IMR-90 (cell line): ENCODE measurements at regions not wholly inside any gene's neighbourhood (a gene's known extent, or its start where the extent isn't known, plus 50 kb on each side); places are given as distances from the start of the nearest gene placed in this dataset.

Experiments
- ATAC-seq: fragments of 200-7000 bp; cut with Tn5 transposase; 2 replicates; pipeline ENCODE4 v1.9.1; 2020; ENCODE audit warnings: low read depth, mild to moderate bottlenecking, moderate library complexity
- BruUV-seq: library from RNA; stranded (reverse); fragments of 400-500 nt; replicated peaks from 2 replicates; lab custom pipeline; 2021; lab: Mats Ljungman, UMichigan
- CTCF ChIA-PET: fragments of 300-600 bp; formaldehyde crosslinking; extraction: SDS; loops from one replicate; lab custom pipeline; 2021; ENCODE audit warnings: antibody characterized with exemption; lab: Yijun Ruan, JAX
- POLR2A ChIA-PET: fragments of 300-600 bp; sonication (Branson Sonifier 250); formaldehyde crosslinking; loops from one replicate; lab custom pipeline; 2022; ENCODE audit warnings: antibody characterized with exemption; ENCODE audit not compliant: unreplicated experiment; lab: Charles Lee
- DNase-seq: peaks from one replicate; pipeline ENCODE4 v3.0.0; 2013
- H2AFZ ChIP-seq: replicated peaks from 2 replicates; pipeline ENCODE3; 2013; ENCODE audit warnings: low read length, mild to moderate bottlenecking; ENCODE audit not compliant: poor library complexity
- H2AK5ac ChIP-seq: 2 replicates; pipeline ENCODE4 v1.6.1; 2013; ENCODE audit warnings: low read depth, low read length, inconsistent platforms
- H2AK9ac ChIP-seq: replicated peaks from 2 replicates; pipeline ENCODE3; 2013; ENCODE audit warnings: mild to moderate bottlenecking, low read depth, low read length, moderate library complexity; ENCODE audit not compliant: poor library complexity
- H2BK120ac ChIP-seq: 2 replicates; pipeline ENCODE4 v1.6.1; 2013; ENCODE audit warnings: low read depth, low read length, inconsistent platforms
- H2BK15ac ChIP-seq: 3 replicates; pipeline ENCODE4 v1.6.1; 2013; ENCODE audit warnings: low read depth, low read length, inconsistent platforms
- H2BK20ac ChIP-seq: 2 replicates; pipeline ENCODE4 v1.6.1; 2013; ENCODE audit warnings: low read depth, mild to moderate bottlenecking, inconsistent platforms, low read length, moderate library complexity
- H2BK5ac ChIP-seq: 2 replicates; pipeline ENCODE4 v1.6.1; 2013; ENCODE audit warnings: mild to moderate bottlenecking, low read depth, low read length, inconsistent platforms; ENCODE audit not compliant: poor library complexity, severe bottlenecking
- H3K14ac ChIP-seq: replicated peaks from 2 replicates; pipeline ENCODE4 v1.6.1; 2013; ENCODE audit warnings: low read depth, low read length, inconsistent platforms
- H3K18ac ChIP-seq: 2 replicates; pipeline ENCODE4 v1.6.1; 2013; ENCODE audit warnings: low read depth, low read length, control low read depth
- H3K23ac ChIP-seq: 2 replicates; pipeline ENCODE4 v1.6.1; 2013; ENCODE audit warnings: low read depth, low read length, inconsistent platforms
- H3K27ac ChIP-seq: 2 replicates; pipeline ENCODE4 v1.5.1; 2013; ENCODE audit warnings: mild to moderate bottlenecking, control low read depth, low read length; ENCODE audit not compliant: insufficient read depth
- H3K27me3 ChIP-seq: 2 replicates; pipeline ENCODE4 v1.6.1; 2013; ENCODE audit warnings: low read length; ENCODE audit not compliant: control insufficient read depth, insufficient read depth
- H3K36me3 ChIP-seq: 2 replicates; pipeline ENCODE4 v1.6.1; 2013; ENCODE audit warnings: low read length, mixed read lengths; ENCODE audit not compliant: control insufficient read depth, insufficient read depth
- H3K4ac ChIP-seq: 2 replicates; pipeline ENCODE4 v1.6.1; 2013; ENCODE audit warnings: low read depth, low read length, inconsistent platforms
- H3K4me1 ChIP-seq: 2 replicates; pipeline ENCODE4 v1.6.1; 2013; ENCODE audit warnings: low read length, mixed read lengths; ENCODE audit not compliant: control insufficient read depth, insufficient read depth
- H3K4me2 ChIP-seq: 2 replicates; pipeline ENCODE4 v1.6.1; 2013; ENCODE audit warnings: low read depth, mild to moderate bottlenecking, control low read depth, low read length, moderate library complexity
- H3K4me3 ChIP-seq: 2 replicates; pipeline ENCODE4 v1.5.1; 2013; ENCODE audit warnings: low read depth, mild to moderate bottlenecking, control low read depth, low read length, moderate library complexity; ENCODE audit not compliant: insufficient read depth
- H3K56ac ChIP-seq: 2 replicates; pipeline ENCODE4 v1.6.1; 2013; ENCODE audit warnings: low read length, inconsistent platforms; ENCODE audit not compliant: insufficient read depth; ENCODE audit errors: extremely low read depth
- H3K79me1 ChIP-seq, 2 experiments: 2 replicates each; pipeline ENCODE4 v1.6.1; 2013; ENCODE audit warnings: low read length in 2 of 2, inconsistent platforms in 1 of 2, low read depth in 1 of 2
- H3K9ac ChIP-seq: 2 replicates; pipeline ENCODE4 v1.6.1; 2013; ENCODE audit warnings: low read depth, low read length, control low read depth
- H3K9me1 ChIP-seq: 2 replicates; pipeline ENCODE4 v1.6.1; 2013; ENCODE audit warnings: low read length, inconsistent platforms; ENCODE audit not compliant: insufficient read depth
- H3K9me3 ChIP-seq: 2 replicates; pipeline ENCODE4 v1.6.1; 2013; ENCODE audit warnings: low read length; ENCODE audit not compliant: control insufficient read depth, insufficient read depth
- H4K20me1 ChIP-seq: 2 replicates; pipeline ENCODE4 v1.6.1; 2013; ENCODE audit warnings: low read length, inconsistent platforms; ENCODE audit not compliant: insufficient read depth
- H4K5ac ChIP-seq: 2 replicates; pipeline ENCODE4 v1.6.1; 2013; ENCODE audit warnings: mild to moderate bottlenecking, low read depth, low read length, control low read depth
- H4K8ac ChIP-seq, 2 experiments: 2 replicates each; pipeline ENCODE4 v1.6.1; 2013; ENCODE audit warnings: low read depth in 2 of 2, low read length in 2 of 2, control low read depth in 1 of 2, inconsistent platforms in 1 of 2
- H4K91ac ChIP-seq: 2 replicates; pipeline ENCODE4 v1.6.1; 2013; ENCODE audit warnings: low read depth, low read length, inconsistent platforms; ENCODE audit not compliant: insufficient read depth
- BHLHE40 ChIP-seq: fragments of 150-350 bp; IDR thresholded peaks from 2 replicates; pipeline ENCODE4 v1.6.1; 2016; ENCODE audit warnings: mild to moderate bottlenecking, low read depth, low read length
- FOS ChIP-seq: fragments of 150-350 bp; IDR thresholded peaks from 2 replicates; pipeline ENCODE4 v1.6.1; 2016; ENCODE audit warnings: low read depth, low read length
- MAFK ChIP-seq: IDR thresholded peaks from 2 replicates; pipeline ENCODE4 v1.6.1; 2012; ENCODE audit warnings: low read depth, low read length, improper control_type of control experiment
- MAZ ChIP-seq: IDR thresholded peaks from 2 replicates; pipeline ENCODE4 v1.6.1; 2012; ENCODE audit warnings: low read depth, mild to moderate bottlenecking, low read length, improper control_type of control experiment, moderate library complexity, borderline replicate concordance
- MXI1 ChIP-seq: IDR thresholded peaks from 2 replicates; pipeline ENCODE4 v1.6.1; 2012; ENCODE audit warnings: low read depth, mild to moderate bottlenecking, low read length, moderate library complexity, borderline replicate concordance
- NFE2L2 ChIP-seq: fragments of 150-350 bp; IDR thresholded peaks from 2 replicates; pipeline ENCODE4 v1.6.1; 2016; ENCODE audit warnings: low read depth, mild to moderate bottlenecking, low read length
- POLR2A ChIP-seq: IDR thresholded peaks from 2 replicates; pipeline ENCODE4 v1.6.1; 2012; ENCODE audit warnings: mild to moderate bottlenecking, low read depth, low read length
- RAD21 ChIP-seq: IDR thresholded peaks from 2 replicates; pipeline ENCODE4 v1.6.1; 2012; ENCODE audit warnings: low read length, improper control_type of control experiment
- RCOR1 ChIP-seq: IDR thresholded peaks from 2 replicates; pipeline ENCODE4 v1.6.1; 2012; ENCODE audit warnings: mild to moderate bottlenecking, low read length, improper control_type of control experiment; ENCODE audit not compliant: insufficient replicate concordance
- RFX5 ChIP-seq: IDR thresholded peaks from 2 replicates; pipeline ENCODE4 v1.8.0; 2012; ENCODE audit warnings: low read depth, mild to moderate bottlenecking, low read length, moderate library complexity
- SMC3 ChIP-seq: fragments of 150-350 bp; IDR thresholded peaks from 2 replicates; pipeline ENCODE4 v1.6.1; 2016; ENCODE audit warnings: low read depth, mild to moderate bottlenecking, antibody characterized with exemption, low read length, moderate library complexity
- WGBS, 2 experiments: methylation state at CpG; one replicate each; pipeline versions ENCODE4 v1.1.5 to v1.1.7; 2013; ENCODE audit warnings: missing lambda C conversion rate in 2 of 2; ENCODE audit not compliant: insufficient read length in 1 of 2; ENCODE audit errors: extremely low coverage in 2 of 2; 5-methylcytosine and 5-hydroxymethylcytosine counted together
- dilution Hi-C: fragments of 300-500 bp; cut with HindIII; formaldehyde crosslinking; loops from one replicate; pipeline ENCODE4 v1.14.3; 2018; ENCODE audit warnings: low sequenced_read_pairs; ENCODE audit not compliant: unreplicated experiment
- in situ Hi-C: fragments of 300-500 bp; cut with MboI; formaldehyde crosslinking; loops from 3 replicates; pipeline ENCODE4 v1.14.3; 2019; ENCODE audit warnings: low sequenced_read_pairs, inconsistent platforms, mixed read lengths
- intact Hi-C: fragments of 100-400 bp; cut with micrococcal nuclease; formaldehyde crosslinking; loops from 2 replicates; pipeline ENCODE4 v1.10.0; 2022
- TF ChIP-seq, protein P1 (sequence below): fragments of 150-350 bp; IDR thresholded peaks from 2 replicates; pipeline ENCODE4 v1.6.1; 2016; ENCODE audit warnings: low read depth, mild to moderate bottlenecking, low read length, moderate library complexity, borderline replicate concordance
- TF ChIP-seq, protein P2 (sequence below): fragments of 150-350 bp; IDR thresholded peaks from 2 replicates; pipeline ENCODE4 v1.6.1; 2017; ENCODE audit warnings: mild to moderate bottlenecking, antibody characterized with exemption, low read length, low read depth
- TF ChIP-seq, protein P3 (sequence below): conservative IDR thresholded peaks from 2 replicates; pipeline ENCODE4 v1.5.1; 2012; ENCODE audit warnings: mild to moderate bottlenecking, low read depth, low read length, improper control_type of control experiment

DNA sequence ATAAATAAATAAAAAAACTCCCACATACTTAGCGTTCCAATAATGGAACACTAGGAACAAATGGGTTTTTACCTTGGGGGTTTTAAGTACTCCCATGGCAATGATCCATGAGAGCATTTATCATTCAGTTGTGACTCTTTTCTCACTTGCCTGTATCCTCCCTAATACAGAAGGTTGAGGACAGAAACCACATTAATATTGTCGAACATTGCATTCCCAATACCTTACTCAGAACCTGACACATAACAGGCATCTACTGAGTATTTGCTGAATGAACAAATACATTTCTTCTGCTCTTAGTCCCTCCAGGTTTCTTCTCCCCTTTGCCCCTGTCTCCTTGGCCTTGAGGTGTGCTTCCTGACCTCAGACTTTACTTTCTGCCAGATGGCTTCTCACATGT, 175.9 kb downstream of the CEMIP2 start:
- H2AK5ac ChIP-seq = no peak overlapping the region
- no peaks in the 10 kb centered on the region for H3K4me1 ChIP-seq
- no peaks in the 10 kb centered on the region for H3K9me3 ChIP-seq
- H3K9me1 ChIP-seq = no peaks in the 10 kb centered on the region
- no peak overlapping the region for H2BK20ac ChIP-seq
- no peaks in the 10 kb centered on the region for H4K20me1 ChIP-seq
- in situ Hi-C loops = no loop called here
- dilution Hi-C loops = no loop called here
- no peak overlapping the region for H3K23ac ChIP-seq
- no TSS peak for BruUV-seq
- no peak overlapping the region for H2BK15ac ChIP-seq
- H3K4me2 ChIP-seq = no peak overlapping the region
- no peak for ATAC-seq
- H4K5ac ChIP-seq = no peak overlapping the region
- H3K79me1 ChIP-seq = no peaks in the 10 kb centered on the region
- H2BK120ac ChIP-seq = no peak overlapping the region
- H4K91ac ChIP-seq = no peak overlapping the region
- H2AFZ ChIP-seq = no peak overlapping the region
- no peaks in the 10 kb centered on the region for H3K36me3 ChIP-seq
- H3K27ac ChIP-seq = no peak overlapping the region
- no peak overlapping the region for H2BK5ac ChIP-seq
- no peak overlapping the region for H3K56ac ChIP-seq
- peak; percentile 3 for DNase-seq
- TF ChIP-seq MAFK (no peak), RCOR1 (no peak), SMC3 (no peak), MXI1 (no peak), RAD21 (no peak), BHLHE40 (no peak), RFX5 (no peak), FOS (no peak), NFE2L2 (no peak), POLR2A (no peak), MAZ (no peak)
- TF ChIP-seq, protein P1, sequence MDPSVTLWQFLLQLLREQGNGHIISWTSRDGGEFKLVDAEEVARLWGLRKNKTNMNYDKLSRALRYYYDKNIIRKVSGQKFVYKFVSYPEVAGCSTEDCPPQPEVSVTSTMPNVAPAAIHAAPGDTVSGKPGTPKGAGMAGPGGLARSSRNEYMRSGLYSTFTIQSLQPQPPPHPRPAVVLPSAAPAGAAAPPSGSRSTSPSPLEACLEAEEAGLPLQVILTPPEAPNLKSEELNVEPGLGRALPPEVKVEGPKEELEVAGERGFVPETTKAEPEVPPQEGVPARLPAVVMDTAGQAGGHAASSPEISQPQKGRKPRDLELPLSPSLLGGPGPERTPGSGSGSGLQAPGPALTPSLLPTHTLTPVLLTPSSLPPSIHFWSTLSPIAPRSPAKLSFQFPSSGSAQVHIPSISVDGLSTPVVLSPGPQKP = no peak
- TF ChIP-seq, protein P2, sequence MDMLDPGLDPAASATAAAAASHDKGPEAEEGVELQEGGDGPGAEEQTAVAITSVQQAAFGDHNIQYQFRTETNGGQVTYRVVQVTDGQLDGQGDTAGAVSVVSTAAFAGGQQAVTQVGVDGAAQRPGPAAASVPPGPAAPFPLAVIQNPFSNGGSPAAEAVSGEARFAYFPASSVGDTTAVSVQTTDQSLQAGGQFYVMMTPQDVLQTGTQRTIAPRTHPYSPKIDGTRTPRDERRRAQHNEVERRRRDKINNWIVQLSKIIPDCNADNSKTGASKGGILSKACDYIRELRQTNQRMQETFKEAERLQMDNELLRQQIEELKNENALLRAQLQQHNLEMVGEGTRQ = no peak
- TF ChIP-seq, protein P3, sequence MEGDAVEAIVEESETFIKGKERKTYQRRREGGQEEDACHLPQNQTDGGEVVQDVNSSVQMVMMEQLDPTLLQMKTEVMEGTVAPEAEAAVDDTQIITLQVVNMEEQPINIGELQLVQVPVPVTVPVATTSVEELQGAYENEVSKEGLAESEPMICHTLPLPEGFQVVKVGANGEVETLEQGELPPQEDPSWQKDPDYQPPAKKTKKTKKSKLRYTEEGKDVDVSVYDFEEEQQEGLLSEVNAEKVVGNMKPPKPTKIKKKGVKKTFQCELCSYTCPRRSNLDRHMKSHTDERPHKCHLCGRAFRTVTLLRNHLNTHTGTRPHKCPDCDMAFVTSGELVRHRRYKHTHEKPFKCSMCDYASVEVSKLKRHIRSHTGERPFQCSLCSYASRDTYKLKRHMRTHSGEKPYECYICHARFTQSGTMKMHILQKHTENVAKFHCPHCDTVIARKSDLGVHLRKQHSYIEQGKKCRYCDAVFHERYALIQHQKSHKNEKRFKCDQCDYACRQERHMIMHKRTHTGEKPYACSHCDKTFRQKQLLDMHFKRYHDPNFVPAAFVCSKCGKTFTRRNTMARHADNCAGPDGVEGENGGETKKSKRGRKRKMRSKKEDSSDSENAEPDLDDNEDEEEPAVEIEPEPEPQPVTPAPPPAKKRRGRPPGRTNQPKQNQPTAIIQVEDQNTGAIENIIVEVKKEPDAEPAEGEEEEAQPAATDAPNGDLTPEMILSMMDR = no peak
- H3K4ac ChIP-seq = no peak overlapping the region
- no CpG with 5 or more reads among the region's 2 CpGs for WGBS, 2 experiments
- intact Hi-C loops = no loop called here
- POLR2A ChIA-PET = no interaction called here
- no peak overlapping the region for H2AK9ac ChIP-seq
- H3K27me3 ChIP-seq = no peaks in the 10 kb centered on the region
- H3K9ac ChIP-seq = no peak overlapping the region
- no peak overlapping the region for H4K8ac ChIP-seq
- no peak overlapping the region for H3K14ac ChIP-seq
- no peak overlapping the region for H3K4me3 ChIP-seq
- CTCF ChIA-PET = no interaction called here
- H3K18ac ChIP-seq = no peak overlapping the region
